ENCODE measurements at regions not wholly inside any gene's neighbourhood (a gene's known extent, or its start where the extent isn't known, plus 50 kb on each side); places are given as distances from the start of the nearest gene placed in this dataset.
"Not testable (repeated sequence)": the region's sequence is repeated elsewhere in the genome, so short reads cannot be mapped to it uniquely, and the experiment has no call there.

DNA sequence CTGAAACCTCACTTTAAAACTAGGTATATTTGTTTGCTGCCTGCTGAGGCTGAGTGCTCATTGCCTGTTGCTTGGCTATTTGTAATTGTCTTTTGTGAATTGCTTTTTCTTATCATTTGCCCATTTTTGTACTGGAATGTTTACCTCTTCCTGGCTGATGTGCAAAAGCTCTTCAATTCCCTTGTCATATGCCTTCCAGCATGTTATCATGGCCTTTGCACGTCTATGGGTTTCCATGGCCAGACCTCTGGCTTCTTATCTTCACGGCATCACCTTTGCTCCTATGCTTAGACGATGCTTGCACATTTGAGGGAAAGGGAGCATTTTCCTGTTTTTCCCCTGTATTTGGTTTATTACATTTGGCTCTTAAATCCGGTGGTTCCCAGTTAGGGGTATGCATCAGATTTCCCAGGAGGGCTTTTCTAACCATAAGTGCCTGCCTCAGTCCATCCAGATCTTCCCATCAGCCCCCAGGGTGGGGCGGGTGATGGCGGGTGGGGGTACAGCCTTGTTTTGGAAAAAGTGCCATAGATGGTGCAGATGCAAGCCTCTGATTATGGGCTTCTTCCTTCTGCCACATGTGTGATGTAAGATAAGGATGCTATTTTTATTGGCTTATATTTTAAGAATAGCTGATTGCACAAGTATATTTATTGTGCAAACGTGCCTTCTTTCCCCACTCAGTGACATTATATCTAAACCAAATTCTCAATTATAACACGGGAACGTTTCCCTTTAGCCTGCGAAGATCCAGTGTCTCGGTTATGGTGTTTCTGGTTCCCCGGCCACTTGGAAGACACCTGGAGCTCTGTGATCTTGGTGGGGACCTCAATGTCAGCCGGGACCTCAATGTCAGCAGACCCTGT is 70.6 kb upstream of the SEPTIN5 start:
- DNase-seq = no peak

- DNase-seq = no peak
These were observed 69.7 kb upstream of the SEPTIN5 start for GRCh38 chr22:19644314-19645223.

GRCh38 chr22:19645391-19645790 is 68.9 kb upstream of the SEPTIN5 start:
- no peak for DNase-seq

DNA sequence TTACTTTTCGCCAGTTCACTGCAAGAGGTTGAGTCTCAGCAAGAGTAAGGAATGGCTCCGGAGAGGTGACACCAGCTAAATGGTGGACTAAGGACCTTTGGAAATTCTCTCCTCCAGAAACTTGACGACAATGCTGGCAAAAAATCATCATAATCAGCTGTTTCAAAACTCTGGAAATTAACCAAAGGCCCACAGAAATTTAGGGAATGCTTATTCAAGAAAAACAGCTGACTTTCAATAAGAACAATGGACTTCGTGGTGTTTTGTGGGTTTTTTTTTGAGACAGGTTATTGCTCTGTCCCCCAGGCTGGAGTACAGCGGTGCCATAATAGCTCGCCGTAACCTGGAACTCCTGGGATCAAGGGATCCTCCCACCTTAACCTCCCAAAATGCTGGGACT is 68.4 kb upstream of the SEPTIN5 start:
- DNase-seq = no peak

GRCh38 chr22:19646383-19646782 is 67.9 kb upstream of the SEPTIN5 start:
- DNase-seq = no peak

- DNase-seq = no peak
These were observed 65.8 kb upstream of the SEPTIN5 start for GRCh38 chr22:19648419-19648929.

DNA sequence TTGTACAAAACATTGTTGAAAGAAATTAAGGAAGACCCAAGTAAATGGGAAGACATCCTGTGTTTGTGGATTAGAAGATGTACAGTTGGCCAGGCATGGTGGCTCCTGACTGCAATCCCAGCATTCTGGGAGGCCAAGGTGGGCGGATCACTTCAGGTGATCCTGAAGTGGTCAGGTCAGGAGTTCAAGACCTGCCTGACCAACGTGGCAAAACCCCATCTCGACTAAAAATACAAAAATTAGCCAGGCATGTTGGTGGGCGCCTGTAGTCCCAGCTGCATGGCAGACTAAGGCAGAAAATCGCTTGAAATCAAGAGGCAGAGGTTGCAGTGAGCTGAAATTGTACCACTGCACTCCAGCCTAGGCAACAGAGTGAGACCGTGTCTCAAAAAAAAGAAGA is 62.0 kb upstream of the SEPTIN5 start:
- DNase-seq = no peak

- no peak for DNase-seq
These were observed 59.8 kb upstream of the SEPTIN5 start for GRCh38 chr22:19654338-19654987.

- DNase-seq = no peak
These were observed 58.9 kb upstream of the SEPTIN5 start for GRCh38 chr22:19655399-19655798.

DNA sequence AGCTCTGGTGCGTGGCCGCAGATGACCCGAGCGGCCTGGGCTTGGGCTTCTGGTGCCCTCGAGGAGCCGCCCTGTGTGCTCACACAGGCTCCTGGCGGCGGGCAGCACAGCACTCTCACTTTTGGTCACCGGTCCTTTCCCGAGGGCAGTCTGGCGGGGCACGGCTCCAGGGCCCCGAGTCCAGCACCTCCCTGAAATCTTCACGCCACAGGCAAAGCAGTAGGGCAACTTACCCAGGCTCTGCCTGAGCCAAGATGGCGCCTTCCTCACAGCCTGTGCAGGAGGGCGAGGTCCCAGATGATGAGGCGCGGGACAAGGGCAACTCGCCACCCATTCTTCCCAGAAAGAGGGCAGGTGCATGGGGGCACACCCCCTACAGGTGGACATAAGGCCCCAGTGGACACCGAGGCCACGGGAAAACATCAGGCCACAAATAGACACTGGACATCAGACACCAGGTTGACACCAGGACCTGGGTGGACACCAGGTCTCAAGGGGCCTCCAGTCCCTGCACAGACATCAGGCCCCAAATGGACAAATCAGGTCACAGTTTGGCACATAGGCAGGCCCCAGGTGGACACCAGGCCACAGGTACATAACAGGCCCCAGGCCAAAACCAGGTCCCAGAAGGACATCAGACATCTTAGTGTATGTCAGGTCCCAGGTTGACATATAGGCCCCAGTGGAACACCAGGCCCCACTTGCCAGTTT is 57.6 kb upstream of the SEPTIN5 start:
- no peak for DNase-seq

DNA sequence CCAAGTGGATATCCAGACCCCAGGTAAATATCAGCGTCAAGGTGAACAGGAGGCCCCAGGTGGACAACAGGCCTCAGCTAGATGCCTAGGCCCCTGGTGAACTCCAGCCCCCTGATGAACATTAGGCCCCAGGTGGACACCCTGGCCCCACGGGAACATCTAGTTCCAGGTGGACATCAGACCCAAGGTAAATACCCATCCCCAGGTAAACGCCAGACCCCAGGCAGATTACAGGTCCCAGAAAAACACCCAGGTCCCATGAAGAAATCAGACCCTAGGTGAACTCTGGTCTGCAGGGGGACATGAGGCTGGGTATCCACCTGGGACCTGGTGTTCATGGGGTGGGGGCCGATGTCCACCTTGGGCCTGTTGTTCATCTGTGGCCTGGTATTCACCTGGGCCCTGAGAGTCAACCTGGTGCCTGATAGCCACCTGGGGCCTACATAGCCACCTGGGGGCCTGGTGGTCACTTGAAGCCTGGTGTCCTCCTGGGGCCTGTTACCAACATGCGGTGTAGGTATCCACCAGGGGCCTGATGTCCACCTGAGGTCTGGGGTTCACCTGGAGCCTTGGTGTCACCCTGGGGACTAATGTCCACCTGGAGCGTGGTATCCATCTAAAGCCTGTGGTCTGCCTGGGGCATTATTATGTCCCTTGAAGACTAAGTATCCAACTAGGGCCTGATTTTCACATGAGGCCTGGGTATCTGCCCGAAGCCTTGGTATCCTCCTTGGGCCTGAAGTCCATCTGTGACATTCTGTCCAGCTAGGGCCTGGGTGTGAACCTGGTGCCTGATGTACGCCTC is 56.8 kb upstream of the SEPTIN5 start:
- DNase-seq = no peak

DNA sequence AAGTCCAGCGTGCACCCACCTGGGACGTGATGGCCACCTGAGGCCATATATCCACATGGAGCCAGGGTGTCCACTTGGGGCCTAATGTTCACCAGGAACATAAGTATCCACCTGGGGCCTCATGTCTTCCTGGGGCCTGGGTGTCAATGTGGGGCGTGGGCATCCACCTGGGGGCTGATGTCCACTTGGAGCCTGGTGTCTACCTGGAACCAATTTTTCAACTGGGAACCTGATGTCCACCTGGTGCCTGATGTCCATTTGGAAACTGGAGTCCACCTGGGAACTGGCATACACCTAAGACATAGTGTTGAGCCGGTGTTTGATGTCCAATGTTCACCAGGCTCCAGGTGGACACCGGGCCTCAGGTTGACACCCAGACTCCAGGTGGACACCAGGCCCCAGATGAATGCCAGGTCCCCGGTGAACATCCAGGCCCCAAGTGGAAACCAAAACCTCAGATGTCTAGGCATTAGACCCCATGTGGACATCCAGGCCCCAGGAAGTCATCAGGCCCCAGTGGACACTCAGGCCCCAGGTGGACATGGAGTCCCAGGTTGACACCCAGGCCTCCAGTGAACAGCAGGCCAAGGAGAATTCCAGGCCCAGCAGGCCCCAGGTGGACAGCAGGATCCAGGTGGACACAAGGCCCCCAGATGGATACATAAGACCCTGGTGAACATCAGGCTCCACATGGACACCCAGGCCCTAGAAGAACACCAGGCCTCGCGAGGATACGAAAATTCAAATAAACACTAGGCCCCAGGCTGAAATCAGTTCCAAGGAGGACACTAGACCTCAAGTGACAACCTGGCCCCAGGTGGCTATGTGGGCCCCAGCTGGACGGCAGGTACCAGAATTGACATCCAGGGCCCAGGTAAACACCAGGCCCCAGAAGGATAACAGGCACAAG is 56.0 kb upstream of the SEPTIN5 start:
- DNase-seq = no peak

DNA sequence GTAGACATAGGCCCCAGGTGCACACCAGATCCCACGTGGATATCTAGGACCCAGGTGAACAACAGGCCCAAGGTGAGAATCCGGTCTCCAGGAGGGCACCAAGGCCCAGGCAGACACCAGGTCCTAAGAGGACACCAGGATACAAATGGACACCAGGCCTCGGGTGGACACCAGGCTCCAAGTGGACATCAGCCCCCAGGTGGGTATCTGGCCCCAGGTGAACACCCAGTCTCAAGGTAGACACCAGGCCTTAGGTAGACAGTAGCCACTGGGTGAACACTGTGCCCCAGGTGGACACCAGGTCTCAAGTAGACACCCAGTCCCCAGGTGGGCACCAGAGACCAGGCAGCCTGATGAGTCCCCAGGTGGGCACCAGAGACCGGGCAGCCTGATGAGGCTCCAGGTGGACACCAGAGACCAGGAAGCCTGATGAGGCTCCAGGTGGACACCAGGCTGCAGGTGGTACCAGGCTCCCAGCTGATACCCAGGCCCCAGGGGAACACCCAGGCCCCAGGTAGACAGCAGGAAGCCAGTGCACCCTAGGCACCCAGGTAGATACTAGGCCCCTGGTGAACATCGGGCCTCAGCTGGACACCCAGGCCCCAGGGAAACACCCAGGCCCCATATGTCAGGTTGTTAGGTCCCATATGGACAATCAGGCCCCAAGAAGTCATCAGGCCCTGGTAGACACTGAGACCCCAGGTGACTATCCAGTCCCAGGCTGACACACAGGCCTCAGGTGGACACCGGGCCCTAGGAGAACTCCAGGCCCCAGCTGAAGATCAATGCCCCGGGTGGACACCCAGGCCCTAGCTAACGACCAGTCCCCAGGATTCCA is 55.1 kb upstream of the SEPTIN5 start:
- no peak for DNase-seq

DNA sequence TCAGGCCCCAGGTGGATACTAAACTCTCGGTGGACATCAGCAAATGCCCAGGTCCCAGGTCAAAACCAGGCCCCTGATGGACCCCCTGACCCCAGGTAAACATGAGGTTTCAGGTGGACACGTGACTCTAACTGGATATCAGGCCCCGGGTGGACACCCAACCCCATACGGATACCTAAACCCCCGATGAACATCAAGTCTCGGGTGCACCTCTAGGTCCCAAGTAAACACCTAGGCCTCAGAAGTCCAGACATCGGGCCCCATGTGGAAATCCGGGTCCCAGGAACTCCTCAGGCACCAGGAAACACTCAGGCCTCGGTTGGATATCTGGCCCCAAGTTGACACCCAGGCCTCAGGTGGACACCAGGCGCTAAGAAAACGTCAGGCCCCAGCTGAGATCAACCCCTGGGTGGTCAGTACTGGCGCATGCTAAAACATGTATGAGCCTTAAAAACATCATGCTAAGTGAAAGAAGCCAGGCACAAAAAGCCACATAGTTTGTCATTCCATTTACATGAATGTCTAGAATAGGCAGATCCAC is 54.4 kb upstream of the SEPTIN5 start:
- DNase-seq = no peak

- DNase-seq = not testable (repeated sequence)
These were observed 53.7 kb upstream of the SEPTIN5 start for GRCh38 chr22:19660583-19660982.

DNA sequence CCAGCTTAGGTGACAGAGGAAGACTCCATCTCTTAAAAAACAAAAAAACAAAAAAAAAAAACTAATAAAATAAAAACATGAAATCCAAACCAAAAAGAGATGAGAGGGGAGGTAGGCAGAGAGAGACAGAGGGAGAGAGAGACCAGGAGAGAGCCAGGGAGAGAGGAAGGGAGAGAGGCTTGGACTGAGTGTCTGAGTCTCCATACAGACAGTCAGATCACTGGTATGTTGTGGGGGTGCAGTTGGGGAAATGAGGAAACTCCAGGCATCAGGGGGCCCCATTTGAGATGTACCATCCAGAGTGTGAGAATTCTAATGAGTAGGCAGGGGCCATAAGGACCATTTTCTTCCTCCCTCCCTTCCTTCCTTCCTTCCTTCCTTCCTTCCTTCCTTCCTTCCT is 53.1 kb upstream of the SEPTIN5 start:
- no peak for DNase-seq

DNA sequence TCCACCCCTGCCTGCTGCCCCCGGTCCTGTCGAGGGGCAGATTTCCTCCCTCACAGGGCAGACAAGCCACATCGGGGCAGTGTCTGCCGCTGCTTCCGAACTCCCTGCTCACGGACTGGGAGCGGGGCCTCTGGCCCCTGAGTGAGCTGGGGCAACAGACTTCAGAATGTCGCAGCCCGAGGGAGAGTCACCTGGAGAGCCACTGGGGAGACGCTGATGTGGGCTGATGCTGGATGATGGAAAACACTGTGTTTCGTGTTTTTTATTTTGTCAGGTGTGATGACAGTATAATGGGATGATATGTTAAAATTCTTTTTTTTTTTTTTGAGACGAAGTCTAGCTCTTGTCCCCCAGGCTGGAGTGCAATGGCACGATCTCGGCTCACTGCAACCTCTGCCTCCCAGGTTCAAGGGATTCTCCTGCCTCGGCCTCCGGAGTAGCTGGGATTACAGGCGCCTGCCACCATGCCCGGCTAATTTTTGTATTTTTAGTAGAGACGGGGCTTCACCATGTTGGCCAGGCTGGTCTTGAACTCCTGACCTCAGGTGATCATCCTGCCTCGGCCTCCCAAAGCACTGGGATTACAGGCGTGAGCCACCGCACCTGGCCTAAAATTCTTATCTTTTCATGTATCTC is 52.1 kb upstream of the SEPTIN5 start:
- DNase-seq = not testable (repeated sequence)

GRCh38 chr22:19663286-19663815 is 51.0 kb upstream of the SEPTIN5 start:
- DNase-seq = no peak
